Loucy (cell line): ENCODE measurements at regions not wholly inside any gene's neighbourhood (a gene's known extent, or its start where the extent isn't known, plus 50 kb on each side); places are given as distances from the start of the nearest gene placed in this dataset.

Source experiments
- CTCF ChIP-seq: fragments of 200-600 bp; sonication (generic); conservative IDR thresholded peaks from 2 replicates; pipeline ENCODE4 v1.5.1; 2014; ENCODE audit warnings: mild to moderate bottlenecking, antibody characterized with exemption, low read length
- EZH2phosphoT487 ChIP-seq: fragments of 200-600 bp; IDR thresholded peaks from 2 replicates; pipeline ENCODE4 v1.6.1; 2018; ENCODE audit warnings: antibody characterized with exemption, mild to moderate bottlenecking, moderate library complexity, borderline replicate concordance

- TF ChIP-seq CTCF = no peak
- TF ChIP-seq EZH2phosphoT487 = no peak
These were observed 225.0 kb upstream of the TENT5A start for GRCh38 chr6:81977486-81977885.
